MM.1S (cell line): ENCODE measurements at regions not wholly inside any gene's neighbourhood (a gene's known extent, or its start where the extent isn't known, plus 50 kb on each side); places are given as distances from the start of the nearest gene placed in this dataset.

ENCODE experiments used
- DNase-seq: peaks from one replicate; pipeline ENCODE4 v3.0.0-alpha.2; 2015
- H2AFZ ChIP-seq: fragments of 300-600 bp; sonication (generic); 2 replicates; pipeline ENCODE4 v1.6.0; 2016; ENCODE audit warnings: antibody characterized with exemption, low read length
- H3F3A ChIP-seq: fragments of 300-600 bp; sonication (generic); 2 replicates; pipeline ENCODE4 v1.6.1; 2016; ENCODE audit warnings: mild to moderate bottlenecking, antibody characterized with exemption, low read length, moderate library complexity, mixed read lengths; ENCODE audit not compliant: insufficient read depth
- H3K27ac ChIP-seq: fragments of 300-600 bp; sonication (generic); 2 replicates; pipeline ENCODE4 v1.5.1; 2016; ENCODE audit warnings: mild to moderate bottlenecking, low read length
- H3K27me3 ChIP-seq: fragments of 300-600 bp; sonication (generic); replicated peaks from 2 replicates; pipeline ENCODE4 v1.6.0; 2016; ENCODE audit warnings: low read length; ENCODE audit not compliant: insufficient read depth
- H3K36me3 ChIP-seq: fragments of 300-600 bp; sonication (generic); replicated peaks from 2 replicates; pipeline ENCODE4 v1.6.1; 2016; ENCODE audit warnings: mild to moderate bottlenecking, low read length, mixed read lengths; ENCODE audit not compliant: insufficient read depth
- H3K4me1 ChIP-seq: fragments of 300-600 bp; sonication (generic); 2 replicates; pipeline ENCODE4 v1.6.1; 2016; ENCODE audit warnings: low read length, mixed read lengths
- H3K4me2 ChIP-seq: fragments of 300-600 bp; sonication (generic); 2 replicates; pipeline ENCODE4 v1.6.0; 2016; ENCODE audit warnings: low read depth, low read length
- H3K4me3 ChIP-seq: fragments of 300-600 bp; sonication (generic); 2 replicates; pipeline ENCODE4 v1.5.1; 2016; ENCODE audit warnings: low read length, mixed read lengths
- H3K79me2 ChIP-seq: fragments of 300-600 bp; sonication (generic); 2 replicates; pipeline ENCODE4 v1.6.1; 2016; ENCODE audit warnings: mixed run types, low read length, mixed read lengths
- H3K9ac ChIP-seq: fragments of 300-600 bp; sonication (generic); 2 replicates; pipeline ENCODE4 v1.6.1; 2016; ENCODE audit warnings: low read length, mixed read lengths
- H3K9me2 ChIP-seq: fragments of 300-600 bp; sonication (generic); replicated peaks from 2 replicates; pipeline ENCODE4 v1.6.1; 2016; ENCODE audit warnings: mild to moderate bottlenecking, low read length, mixed read lengths; ENCODE audit not compliant: insufficient read depth
- H3K9me3 ChIP-seq: fragments of 300-600 bp; sonication (generic); replicated peaks from 2 replicates; pipeline ENCODE4 v1.6.1; 2016; ENCODE audit warnings: mild to moderate bottlenecking, low read length, mixed read lengths; ENCODE audit not compliant: insufficient read depth
- H4K20me1 ChIP-seq: fragments of 300-600 bp; sonication (generic); 2 replicates; pipeline ENCODE4 v1.6.1; 2016; ENCODE audit warnings: mild to moderate bottlenecking, low read length, moderate library complexity, mixed read lengths; ENCODE audit not compliant: insufficient read depth
- CTCF ChIP-seq: fragments of 300-600 bp; sonication (generic); IDR thresholded peaks from 2 replicates; pipeline ENCODE4 v1.5.1; 2016; ENCODE audit warnings: antibody characterized with exemption, low read length, mixed read lengths
- EZH2 ChIP-seq: fragments of 300-600 bp; sonication (generic); optimal IDR thresholded peaks from 2 replicates; pipeline ENCODE3; 2017; ENCODE audit warnings: low read depth, mild to moderate bottlenecking, antibody characterized with exemption, low read length, mixed read lengths
- EZH2phosphoT487 ChIP-seq: fragments of 300-600 bp; sonication (generic); IDR thresholded peaks from 2 replicates; pipeline ENCODE4 v1.6.1; 2018; ENCODE audit warnings: antibody characterized with exemption, low read length

GRCh38 chr13:105825071-105825470 lies 710.4 kb downstream of the EFNB2 start:
- Histone ChIP-seq H3K9me2 (no peaks in the 10 kb centered on the region), H3K79me2 (no peaks in the 10 kb centered on the region), H3F3A (no peaks in the 10 kb centered on the region), H4K20me1 (no peaks in the 10 kb centered on the region), H3K9ac (no peak overlapping the region), H3K27ac (no peak overlapping the region), H3K4me1 (no peaks in the 10 kb centered on the region), H3K36me3 (no peaks in the 10 kb centered on the region), H3K9me3 (no peaks in the 10 kb centered on the region; the same call in 1 of the 2 replicates), H3K4me2 (no peak overlapping the region), H3K27me3 (no peaks in the 10 kb centered on the region), H2AFZ (no peak overlapping the region), H3K4me3 (no peak overlapping the region)
- no peak for TF ChIP-seq CTCF
- no peak for TF ChIP-seq EZH2phosphoT487
- DNase-seq, result no peak

DNA sequence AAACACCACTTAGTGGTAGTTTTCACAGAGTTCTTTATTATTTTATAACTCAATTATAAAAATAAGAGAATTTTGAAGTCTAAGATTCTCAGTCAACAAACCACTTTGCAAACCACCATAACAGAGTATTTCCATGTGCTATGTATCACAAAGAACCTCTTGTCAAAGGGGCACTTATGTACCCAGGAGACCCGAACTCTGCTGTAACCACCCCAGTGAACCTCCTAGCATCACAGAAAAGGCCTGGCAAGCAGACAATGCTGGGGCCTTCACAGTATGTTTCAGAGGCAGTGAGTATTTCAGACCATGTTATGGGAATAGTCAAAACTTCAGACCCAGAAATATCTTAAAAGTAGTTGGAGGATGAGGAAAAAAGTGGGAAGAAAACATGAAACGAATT lies 714.1 kb downstream of the EFNB2 start:
- no peak overlapping the region for H2AFZ ChIP-seq
- no peak overlapping the region for H3K27ac ChIP-seq
- no peaks in the 10 kb centered on the region for H3K36me3 ChIP-seq
- no peaks in the 10 kb centered on the region for H3K4me1 ChIP-seq
- H4K20me1 ChIP-seq, result no peaks in the 10 kb centered on the region
- TF ChIP-seq EZH2, result no peak
- no peak for TF ChIP-seq EZH2phosphoT487
- TF ChIP-seq CTCF, result no peak
- no peak overlapping the region for H3K4me3 ChIP-seq
- no peaks in the 10 kb centered on the region for H3K27me3 ChIP-seq
- no peak overlapping the region for H3K4me2 ChIP-seq
- DNase-seq, result no peak
- no peaks in the 10 kb centered on the region for H3K9me3 ChIP-seq
- H3K9ac ChIP-seq, result no peak overlapping the region
- H3K79me2 ChIP-seq, result no peaks in the 10 kb centered on the region
- H3F3A ChIP-seq, result no peaks in the 10 kb centered on the region
- H3K9me2 ChIP-seq, result no peaks in the 10 kb centered on the region

DNA sequence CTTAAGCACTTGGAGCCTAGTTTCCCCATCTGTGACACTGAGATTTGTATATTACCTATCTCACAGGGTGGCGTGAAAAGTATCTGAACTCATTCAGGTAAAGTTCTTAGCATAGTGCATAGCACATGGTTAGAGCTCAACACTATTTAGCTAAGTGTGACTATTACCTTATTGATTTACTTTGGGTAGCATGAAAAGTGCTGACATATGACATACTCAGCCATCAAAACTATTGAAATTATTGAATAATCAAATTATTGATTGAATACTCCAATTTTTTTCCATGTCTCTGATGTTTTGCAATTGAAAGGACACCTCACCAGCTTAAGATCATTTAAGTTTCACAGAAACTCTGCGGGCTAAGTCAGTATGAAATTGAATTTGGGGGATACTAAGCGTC lies 715.0 kb downstream of the EFNB2 start:
- Histone ChIP-seq H3K4me1 (no peaks in the 10 kb centered on the region), H3K9me3 (no peaks in the 10 kb centered on the region), H2AFZ (no peak overlapping the region), H3K9me2 (no peaks in the 10 kb centered on the region), H3K27ac (no peak overlapping the region), H3K4me2 (no peak overlapping the region), H3K4me3 (no peak overlapping the region), H3F3A (no peaks in the 10 kb centered on the region), H3K36me3 (no peaks in the 10 kb centered on the region), H3K79me2 (no peaks in the 10 kb centered on the region), H3K9ac (no peak overlapping the region), H3K27me3 (no peaks in the 10 kb centered on the region), H4K20me1 (no peaks in the 10 kb centered on the region)
- TF ChIP-seq EZH2phosphoT487 (no peak), EZH2 (no peak), CTCF (no peak)
- DNase-seq, result no peak
